CD8-positive, alpha-beta memory T cell (primary cell): ENCODE measurements at regions not wholly inside any gene's neighbourhood (a gene's known extent, or its start where the extent isn't known, plus 50 kb on each side); places are given as distances from the start of the nearest gene placed in this dataset.

Source experiments
- CTCF ChIA-PET: fragments of 350-600 bp; sonication (Branson Sonifier 250); formaldehyde crosslinking; loops from one replicate; lab custom pipeline; 2021; ENCODE audit warnings: antibody characterized with exemption; lab: Charles Lee
- POLR2A ChIA-PET: fragments of 350-600 bp; sonication (Branson Sonifier 250); formaldehyde crosslinking; loops from one replicate; lab custom pipeline; 2021; ENCODE audit warnings: antibody characterized with exemption; lab: Charles Lee
- DNase-seq, 5 donors: peaks; one replicate each; pipeline versions ENCODE4 v3.0.0 to v3.0.0-alpha.2; 2020 to 2022; ENCODE audit warnings: mixed read lengths in 1 of 5
- H3K27ac ChIP-seq: one replicate; pipeline ENCODE4 v1.7.0; 2013; ENCODE audit warnings: low read depth, mild to moderate bottlenecking, low read length, moderate library complexity
- H3K27me3 ChIP-seq: 2 replicates; pipeline ENCODE4 v1.7.0; 2013; ENCODE audit warnings: low read length, mild to moderate bottlenecking; ENCODE audit not compliant: insufficient read depth, poor library complexity, severe bottlenecking
- H3K36me3 ChIP-seq: 2 replicates; pipeline ENCODE4 v1.7.0; 2013; ENCODE audit warnings: mild to moderate bottlenecking, low read length, moderate library complexity; ENCODE audit not compliant: insufficient read depth
- H3K4me1 ChIP-seq: 2 replicates; pipeline ENCODE4 v1.7.0; 2013; ENCODE audit warnings: mild to moderate bottlenecking, low read length, moderate library complexity; ENCODE audit not compliant: insufficient read depth
- H3K4me3 ChIP-seq: 2 replicates; pipeline ENCODE4 v1.7.0; 2013; ENCODE audit warnings: mild to moderate bottlenecking, low read length
- H3K9me3 ChIP-seq: 2 replicates; pipeline ENCODE4 v1.7.0; 2013; ENCODE audit warnings: mild to moderate bottlenecking, low read length
- H3K27ac Mint-ChIP-seq, 8 donors: one replicate each; pipeline ENCODE4 v1.8.0; 2020 to 2021; ENCODE audit warnings: mixed read lengths in 8 of 8, mild to moderate bottlenecking in 6 of 8, inconsistent platforms in 3 of 8, moderate library complexity in 3 of 8
- H3K27me3 Mint-ChIP-seq, 2 donors: one replicate each; pipeline ENCODE4 v1.8.0; 2020 to 2021; ENCODE audit warnings: mixed read lengths in 2 of 2, mild to moderate bottlenecking in 1 of 2, moderate library complexity in 1 of 2
- H3K36me3 Mint-ChIP-seq, 3 donors: one replicate each; pipeline ENCODE4 v1.8.0; 2020 to 2021; ENCODE audit warnings: mixed read lengths in 3 of 3, inconsistent platforms in 1 of 3, mild to moderate bottlenecking in 1 of 3
- H3K4me1 Mint-ChIP-seq, 3 donors: one replicate each; pipeline ENCODE4 v1.8.0; 2020 to 2021; ENCODE audit warnings: mixed read lengths in 3 of 3, inconsistent platforms in 1 of 3, mild to moderate bottlenecking in 1 of 3
- H3K4me3 Mint-ChIP-seq, 7 donors: one replicate each; pipeline ENCODE4 v1.8.0; 2020 to 2021; ENCODE audit warnings: mixed read lengths in 7 of 7, mild to moderate bottlenecking in 6 of 7, moderate library complexity in 4 of 7, inconsistent platforms in 2 of 7
- H3K9me3 Mint-ChIP-seq, 5 donors: one replicate each; pipeline ENCODE4 v1.8.0; 2020 to 2022; ENCODE audit warnings: mixed read lengths in 5 of 5, mild to moderate bottlenecking in 3 of 5, moderate library complexity in 2 of 5, inconsistent platforms in 1 of 5

GRCh38 chr12:125373375-125373774 lies 308.1 kb downstream of the AACS start:
- H3K27me3 Mint-ChIP-seq: peaks cover 7 to 36% of the 10 kb centered on the region in 2 donors

GRCh38 chr12:125376422-125376821 lies 311.2 kb downstream of the AACS start:
- H3K9me3 ChIP-seq: no peaks in the 10 kb centered on the region
- no peak overlapping the region for H3K27ac ChIP-seq
- ChIA-PET POLR2A (no interaction called here), CTCF (no interaction called here)
- peaks cover 7 to 28% of the 10 kb centered on the region in 2 donors for H3K27me3 Mint-ChIP-seq
- DNase-seq: no peak
- H3K27me3 ChIP-seq: no peaks in the 10 kb centered on the region
- no peaks in the 10 kb centered on the region for H3K36me3 Mint-ChIP-seq
- no peaks in the 10 kb centered on the region for H3K4me1 Mint-ChIP-seq
- H3K4me3 ChIP-seq: no peak overlapping the region
- peaks cover 0 to 3% (median 0%) of the 10 kb centered on the region in 5 donors for H3K9me3 Mint-ChIP-seq
- no peak overlapping the region for H3K27ac Mint-ChIP-seq
- no peaks in the 10 kb centered on the region for H3K4me1 ChIP-seq
- no peaks in the 10 kb centered on the region for H3K36me3 ChIP-seq
- no peak overlapping the region for H3K4me3 Mint-ChIP-seq

More at GRCh38 chr12:125373375-125373774, 308.1 kb downstream of the AACS start:
- POLR2A ChIA-PET: no interaction called here
- H3K27ac ChIP-seq: no peak overlapping the region
- no peaks in the 10 kb centered on the region for H3K36me3 ChIP-seq
- no peaks in the 10 kb centered on the region for H3K9me3 ChIP-seq
- CTCF ChIA-PET: no interaction called here
- no peaks in the 10 kb centered on the region for H3K4me1 Mint-ChIP-seq
- no peaks in the 10 kb centered on the region for H3K36me3 Mint-ChIP-seq
- no peak overlapping the region for H3K27ac Mint-ChIP-seq
- H3K9me3 Mint-ChIP-seq: peaks cover 0 to 4% (median 4%) of the 10 kb centered on the region in 5 donors
- H3K4me1 ChIP-seq: no peaks in the 10 kb centered on the region
- H3K4me3 Mint-ChIP-seq: no peak overlapping the region
- no peak overlapping the region for H3K4me3 ChIP-seq
- DNase-seq: no peak
- no peaks in the 10 kb centered on the region for H3K27me3 ChIP-seq

- no peaks in the 10 kb centered on the region for H3K9me3 ChIP-seq
- ChIA-PET POLR2A (no interaction called here), CTCF (no interaction called here)
- Mint-ChIP-seq H3K4me3 (no peak overlapping the region), H3K4me1 (no peaks in the 10 kb centered on the region), H3K27ac (no peak overlapping the region), H3K36me3 (no peaks in the 10 kb centered on the region), H3K9me3 (peaks cover 0 to 3% (median 0%) of the 10 kb centered on the region in 5 donors), H3K27me3 (peaks cover 7 to 28% of the 10 kb centered on the region in 2 donors)
- H3K4me3 ChIP-seq: no peak overlapping the region
- H3K36me3 ChIP-seq: no peaks in the 10 kb centered on the region
- no peak for DNase-seq
- no peaks in the 10 kb centered on the region for H3K27me3 ChIP-seq
- no peaks in the 10 kb centered on the region for H3K4me1 ChIP-seq
- H3K27ac ChIP-seq: no peak overlapping the region
Measured at GRCh38 chr12:125377093-125377492, 311.9 kb downstream of the AACS start.

- no peak overlapping the region for H3K4me3 ChIP-seq
- Mint-ChIP-seq H3K9me3 (peaks cover 0 to 1% (median 0%) of the 10 kb centered on the region in 5 donors), H3K4me3 (no peak overlapping the region), H3K27me3 (peaks cover 8 to 11% of the 10 kb centered on the region in 2 donors), H3K36me3 (no peaks in the 10 kb centered on the region), H3K4me1 (no peaks in the 10 kb centered on the region), H3K27ac (no peak overlapping the region)
- no peaks in the 10 kb centered on the region for H3K4me1 ChIP-seq
- POLR2A ChIA-PET: no interaction called here
- DNase-seq: no peak
- no peaks in the 10 kb centered on the region for H3K36me3 ChIP-seq
- H3K9me3 ChIP-seq: no peaks in the 10 kb centered on the region
- CTCF ChIA-PET: no interaction called here
- no peak overlapping the region for H3K27ac ChIP-seq
- no peaks in the 10 kb centered on the region for H3K27me3 ChIP-seq
Measured at GRCh38 chr12:125381373-125381772, 316.1 kb downstream of the AACS start.

- H3K27ac ChIP-seq: no peak overlapping the region
- H3K9me3 ChIP-seq: no peaks in the 10 kb centered on the region
- peaks cover 4 to 12% of the 10 kb centered on the region in 2 donors for H3K27me3 Mint-ChIP-seq
- H3K4me3 ChIP-seq: no peak overlapping the region
- H3K4me1 Mint-ChIP-seq: no peaks in the 10 kb centered on the region
- no peaks in the 10 kb centered on the region for H3K36me3 ChIP-seq
- peaks cover 0 to 6% (median 0%) of the 10 kb centered on the region in 5 donors for H3K9me3 Mint-ChIP-seq
- no peak overlapping the region for H3K4me3 Mint-ChIP-seq
- DNase-seq: no peak
- H3K27ac Mint-ChIP-seq: no peak overlapping the region
- H3K4me1 ChIP-seq: no peaks in the 10 kb centered on the region
- H3K36me3 Mint-ChIP-seq: no peaks in the 10 kb centered on the region
- ChIA-PET CTCF (no interaction called here), POLR2A (no interaction called here)
- H3K27me3 ChIP-seq: no peaks in the 10 kb centered on the region
Measured at GRCh38 chr12:125382926-125383325, 317.7 kb downstream of the AACS start.

GRCh38 chr12:125386652-125387051 lies 321.4 kb downstream of the AACS start:
- H3K27ac ChIP-seq: no peak overlapping the region
- H3K27me3 Mint-ChIP-seq: peaks cover 5 to 11% of the 10 kb centered on the region in 2 donors
- CTCF ChIA-PET: no interaction called here
- POLR2A ChIA-PET: no interaction called here
- no peak overlapping the region for H3K4me3 ChIP-seq
- H3K27ac Mint-ChIP-seq: no peak overlapping the region
- no peaks in the 10 kb centered on the region for H3K4me1 Mint-ChIP-seq
- DNase-seq: no peak
- H3K27me3 ChIP-seq: no peaks in the 10 kb centered on the region
- H3K4me1 ChIP-seq: no peaks in the 10 kb centered on the region
- no peak overlapping the region for H3K4me3 Mint-ChIP-seq
- no peaks in the 10 kb centered on the region for H3K9me3 ChIP-seq
- no peaks in the 10 kb centered on the region for H3K36me3 ChIP-seq
- H3K36me3 Mint-ChIP-seq: no peaks in the 10 kb centered on the region
- H3K9me3 Mint-ChIP-seq: peaks cover 0 to 6% (median 0%) of the 10 kb centered on the region in 5 donors

- no peaks in the 10 kb centered on the region for H3K36me3 ChIP-seq
- no peaks in the 10 kb centered on the region for H3K36me3 Mint-ChIP-seq
Measured at GRCh38 chr12:125387206-125387605, 322.0 kb downstream of the AACS start.

GRCh38 chr12:125389061-125389697 lies 323.9 kb downstream of the AACS start:
- Mint-ChIP-seq H3K4me3 (no peak overlapping the region), H3K9me3 (peaks cover 0 to 6% (median 0%) of the 10 kb centered on the region in 5 donors), H3K27ac (no peak overlapping the region), H3K27me3 (peaks cover 5 to 15% of the 10 kb centered on the region in 2 donors), H3K4me1 (no peaks in the 10 kb centered on the region), H3K36me3 (no peaks in the 10 kb centered on the region)
- no peak for DNase-seq
- Histone ChIP-seq H3K4me3 (no peak overlapping the region), H3K4me1 (no peaks in the 10 kb centered on the region), H3K27me3 (no peaks in the 10 kb centered on the region), H3K27ac (no peak overlapping the region), H3K9me3 (no peaks in the 10 kb centered on the region), H3K36me3 (no peaks in the 10 kb centered on the region)
- POLR2A ChIA-PET: no interaction called here
- CTCF ChIA-PET: no interaction called here

More at GRCh38 chr12:125387206-125387605, 322.0 kb downstream of the AACS start:
- peaks cover 5 to 11% of the 10 kb centered on the region in 2 donors for H3K27me3 Mint-ChIP-seq
- H3K4me1 Mint-ChIP-seq: no peaks in the 10 kb centered on the region
- no peaks in the 10 kb centered on the region for H3K27me3 ChIP-seq
- ChIA-PET CTCF (no interaction called here), POLR2A (no interaction called here)
- H3K9me3 Mint-ChIP-seq: peaks cover 0 to 6% (median 0%) of the 10 kb centered on the region in 5 donors
- H3K4me3 Mint-ChIP-seq: no peak overlapping the region
- no peak overlapping the region for H3K4me3 ChIP-seq
- DNase-seq: no peak
- H3K27ac Mint-ChIP-seq: no peak overlapping the region
- no peaks in the 10 kb centered on the region for H3K4me1 ChIP-seq
- no peak overlapping the region for H3K27ac ChIP-seq
- no peaks in the 10 kb centered on the region for H3K9me3 ChIP-seq
